Heart right ventricle (tissue), 16 donors: ENCODE measurements at regions not wholly inside any gene's neighbourhood (a gene's known extent, or its start where the extent isn't known, plus 50 kb on each side); places are given as distances from the start of the nearest gene placed in this dataset.
A peak's percentile ranks its signal among the peaks of the same experiment; 100 is the strongest.

Experiments used
- ATAC-seq, 8 donors: fragments of 200-7000 bp; cut with Tn5 transposase; one replicate each; pipeline ENCODE4 v1.9.1; 2020; ENCODE audit warnings: mild to moderate bottlenecking in 8 of 8, moderate library complexity in 8 of 8, moderate number of reproducible peaks in 1 of 8
- DNase-seq, 2 donors: peaks; one replicate each; pipeline ENCODE4 v3.0.0-alpha.2; 2020
- H3K27ac ChIP-seq, 10 donors: fragments of 200-600 bp; sonication (generic) in 2 of 10; one replicate each; pipeline versions ENCODE4 v1.5.0 to v1.8.0; 2020 to 2022; ENCODE audit warnings: mild to moderate bottlenecking in 3 of 10
- H3K27me3 ChIP-seq, 7 donors: fragments of 200-600 bp; one replicate each; pipeline ENCODE4 v1.8.0; 2021 to 2022; ENCODE audit warnings: mild to moderate bottlenecking in 2 of 7
- H3K36me3 ChIP-seq, 9 donors: fragments of 200-600 bp; sonication (generic) in 1 of 9; one replicate each; pipeline versions ENCODE4 v1.5.0 to v1.8.0; 2020 to 2022; ENCODE audit warnings: mild to moderate bottlenecking in 2 of 9
- H3K4me1 ChIP-seq, 9 donors: fragments of 200-600 bp; sonication (generic) in 1 of 9; one replicate each; pipeline versions ENCODE4 v1.5.0 to v1.8.0; 2020 to 2022; ENCODE audit warnings: mild to moderate bottlenecking in 4 of 9
- H3K4me3 ChIP-seq, 10 donors: fragments of 200-600 bp; sonication (generic) in 2 of 10; one replicate each; pipeline versions ENCODE4 v1.5.0 to v1.8.0; 2020 to 2022; ENCODE audit warnings: mild to moderate bottlenecking in 7 of 10, moderate library complexity in 2 of 10
- H3K9me3 ChIP-seq, 11 donors: fragments of 200-600 bp in 10 of 11; sonication (generic) in 2 of 11; one replicate each; pipeline versions ENCODE4 v1.5.0 to v1.8.0; 2013 to 2022; ENCODE audit warnings: mild to moderate bottlenecking in 2 of 11, control low read depth in 1 of 11, moderate library complexity in 1 of 11
- WGBS, 2 donors: extraction: QIAGEN DNeasy Blood & Tissue Kit; methylation state at CpG; one replicate each; pipeline ENCODE4 v1.1.7; 2013; ENCODE audit warnings: inconsistent platforms in 1 of 2; 5-methylcytosine and 5-hydroxymethylcytosine counted together
- intact Hi-C, 10 donors: fragments of 100-400 bp; cut with DNase I; formaldehyde crosslinking; loops; one replicate each; pipeline versions ENCODE4 v1.11.1 to v1.14.2; 2022
- TF ChIP-seq, protein P1 (sequence below), 9 donors: fragments of 200-600 bp; sonication (generic) in 2 of 9; IDR thresholded peaks; one replicate each; pipeline versions ENCODE4 v1.5.0 to v1.8.0; 2021 to 2022; ENCODE audit warnings: antibody characterized with exemption in 9 of 9, mild to moderate bottlenecking in 5 of 9, moderate library complexity in 1 of 9
- donor health status: Arrhythmogenic right ventricular cardiomyopathy.
- donor health status: ischemic (EF 13 %, LVEDD 7.1; RV severe dilation, severe dysfunction).
- donor health status: healthy with polysubstance abuse.
- donor health status: DM: no; HTN: yes; CAD: no.
- donor health status: DM: no; HTN: no; CAD: no.
- donor health status: ischemic (EF 25% LVEDD 6.9; RV normal size, moderate dysfunction).
- donor health status: ischemic (EF 25% LVEDD 5.7; RV mildly dilated, moderate dysfunction).
- donor health status: healthy.
- donor health status: DM: yes; HTN: yes; CAD: no.
- donor health status: Ischemic cardiomyopathy.
- donor health status: ischemic (EF 35%, LVEDD 5.7; RV mildly dilated, moderate dysfunction).
- donor health status: nonischemic (EF 11% LVEDD 7.7; RV severe dilation, severe dysfunction).
- donor health status: DM: yes; HTN: yes; CAD: no.
- donor health status: PGD.
- donor health status: ischemic (EF 29% LVEDD 5.4; RV normal size, mild dysfunction).
- donor health status: nonischemic (EF 23%, LVEDD 6.1; RV moderate dilation, normal function).

DNA sequence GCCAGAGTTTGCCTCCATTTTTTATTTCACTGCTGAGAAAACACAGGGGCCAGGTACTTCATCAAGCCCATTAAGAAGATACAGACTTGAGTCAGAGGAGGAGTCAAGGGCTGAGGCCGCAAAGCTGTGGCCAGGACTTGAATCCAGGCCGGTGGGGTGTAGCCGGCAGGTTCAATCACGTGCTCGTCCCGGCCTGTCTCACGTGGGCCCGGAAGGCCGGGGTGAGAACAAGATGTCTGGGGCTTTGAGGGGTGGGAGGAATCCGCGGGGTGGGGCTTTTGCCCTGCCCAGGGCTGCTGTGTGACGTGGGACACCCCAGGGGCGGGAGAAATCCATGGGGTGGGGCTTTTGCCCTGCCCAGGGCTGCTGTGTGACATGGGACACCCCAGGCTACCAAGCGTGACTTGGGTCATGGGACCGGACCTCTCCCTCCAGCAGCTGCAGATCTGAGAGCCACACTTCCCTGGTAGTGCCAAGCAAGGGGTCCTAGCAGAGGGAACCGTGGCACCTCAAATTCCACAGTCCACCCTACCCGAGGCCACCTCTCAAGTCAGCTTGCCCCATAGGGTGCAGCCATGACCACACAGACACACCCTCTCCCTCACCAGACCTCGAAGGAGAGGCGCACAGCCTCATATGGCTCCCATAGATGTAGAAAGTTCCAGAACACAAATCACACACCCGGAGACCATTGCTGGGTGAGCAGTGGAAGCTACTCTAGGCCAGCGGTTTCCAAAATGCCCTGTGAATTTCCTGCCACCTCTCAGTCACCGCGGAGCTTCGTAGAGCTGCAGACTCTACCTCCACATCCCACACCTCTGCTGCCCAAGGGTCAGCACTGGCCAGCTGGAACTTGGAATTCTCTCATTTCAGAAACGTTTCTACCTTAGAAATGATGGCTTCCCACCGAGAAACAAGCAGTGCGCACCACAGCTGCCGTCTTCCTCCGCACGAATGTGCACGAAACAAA lies 156.1 kb downstream of the DLL1 start:
- Histone ChIP-seq H3K36me3 (no peaks in the 10 kb centered on the region), H3K27me3 (no peaks in the 10 kb centered on the region), H3K4me1 (peaks cover 3 to 62% (median 44%) of the 10 kb centered on the region in 9 donors), H3K9me3 (no peaks in the 10 kb centered on the region), H3K4me3 (no peak overlapping the region), H3K27ac (peak overlapping the region in 7 of 10 donors; percentile 41 to 94 (median 58))
- WGBS, 2 donors = 83 to 88% methylated on average over 31 of the region's 31 CpGs
- intact Hi-C loops = loop anchor here in 5 of 10 donors (5.0 to 10.0 kb wide), 4 partner anchors 90 to 158 kb away; partner anchors contain the start of gene DLL1 (in 1 of the 5)
- ATAC-seq (no peak), DNase-seq (no peak)
- TF ChIP-seq, protein P1, sequence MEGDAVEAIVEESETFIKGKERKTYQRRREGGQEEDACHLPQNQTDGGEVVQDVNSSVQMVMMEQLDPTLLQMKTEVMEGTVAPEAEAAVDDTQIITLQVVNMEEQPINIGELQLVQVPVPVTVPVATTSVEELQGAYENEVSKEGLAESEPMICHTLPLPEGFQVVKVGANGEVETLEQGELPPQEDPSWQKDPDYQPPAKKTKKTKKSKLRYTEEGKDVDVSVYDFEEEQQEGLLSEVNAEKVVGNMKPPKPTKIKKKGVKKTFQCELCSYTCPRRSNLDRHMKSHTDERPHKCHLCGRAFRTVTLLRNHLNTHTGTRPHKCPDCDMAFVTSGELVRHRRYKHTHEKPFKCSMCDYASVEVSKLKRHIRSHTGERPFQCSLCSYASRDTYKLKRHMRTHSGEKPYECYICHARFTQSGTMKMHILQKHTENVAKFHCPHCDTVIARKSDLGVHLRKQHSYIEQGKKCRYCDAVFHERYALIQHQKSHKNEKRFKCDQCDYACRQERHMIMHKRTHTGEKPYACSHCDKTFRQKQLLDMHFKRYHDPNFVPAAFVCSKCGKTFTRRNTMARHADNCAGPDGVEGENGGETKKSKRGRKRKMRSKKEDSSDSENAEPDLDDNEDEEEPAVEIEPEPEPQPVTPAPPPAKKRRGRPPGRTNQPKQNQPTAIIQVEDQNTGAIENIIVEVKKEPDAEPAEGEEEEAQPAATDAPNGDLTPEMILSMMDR (IDR thresholded peaks at IDR 0.05) = no peak

GRCh38 chr6:170134031-170134470 lies 156.8 kb downstream of the DLL1 start:
- WGBS, 2 donors = 26 to 28% methylated on average over 17 of the region's 17 CpGs

GRCh38 chr6:170132561-170132991 lies 158.3 kb downstream of the DLL1 start:
- Histone ChIP-seq H3K4me1 (peaks cover 9 to 63% (median 43%) of the 10 kb centered on the region in 9 donors), H3K36me3 (no peaks in the 10 kb centered on the region), H3K27me3 (no peaks in the 10 kb centered on the region), H3K27ac (no peak overlapping the region), H3K4me3 (no peak overlapping the region), H3K9me3 (no peaks in the 10 kb centered on the region)
- no peak for ATAC-seq
- DNase-seq = no peak
- WGBS, 2 donors = 94 to 97% methylated on average over 10 of the region's 10 CpGs
- TF ChIP-seq, protein P1 (IDR thresholded peaks at IDR 0.05) = no peak
- intact Hi-C loops = loop anchor here in 5 of 10 donors (5.0 to 10.0 kb wide), 3 partner anchors 88 to 120 kb away; no protein-coding TSS in a partner anchor

More at GRCh38 chr6:170134031-170134470, 156.8 kb downstream of the DLL1 start:
- ATAC-seq = peak in 4 of 8 donors; percentile 19 to 29 (median 25)
- Histone ChIP-seq H3K4me1 (peaks cover 9 to 69% (median 51%) of the 10 kb centered on the region in 9 donors), H3K4me3 (no peak overlapping the region), H3K36me3 (no peaks in the 10 kb centered on the region), H3K9me3 (no peaks in the 10 kb centered on the region), H3K27me3 (no peaks in the 10 kb centered on the region), H3K27ac (peak overlapping the region in 8 of 10 donors; percentile 14 to 77 (median 54))
- TF ChIP-seq, protein P1 (IDR thresholded peaks at IDR 0.05) = no peak
- intact Hi-C loops = loop anchor here in 5 of 10 donors (5.0 to 10.0 kb wide), 3 partner anchors 89 to 122 kb away; no protein-coding TSS in a partner anchor
- peak; percentile 39 to 58 for DNase-seq

GRCh38 chr6:170132011-170132521 lies 158.8 kb downstream of the DLL1 start:
- intact Hi-C loops = loop anchor here in 5 of 10 donors (5.0 to 10.0 kb wide), 3 partner anchors 87 to 120 kb away; no protein-coding TSS in a partner anchor
- WGBS, 2 donors = 88 to 90% methylated on average over 11 of the region's 11 CpGs
- ATAC-seq (no peak), DNase-seq (no peak)
- H3K27me3 ChIP-seq = no peaks in the 10 kb centered on the region
- H3K4me1 ChIP-seq = peaks cover 8 to 59% (median 38%) of the 10 kb centered on the region in 9 donors
- H3K4me3 ChIP-seq = no peak overlapping the region
- H3K27ac ChIP-seq = no peak overlapping the region
- no peaks in the 10 kb centered on the region for H3K9me3 ChIP-seq
- TF ChIP-seq, protein P1 (IDR thresholded peaks at IDR 0.05) = no peak
- H3K36me3 ChIP-seq = no peaks in the 10 kb centered on the region
